Left ventricle myocardium inferior (tissue), 1 donor: ENCODE measurements at regions not wholly inside any gene's neighbourhood (a gene's known extent, or its start where the extent isn't known, plus 50 kb on each side); places are given as distances from the start of the nearest gene placed in this dataset.

ENCODE experiments used
- DNase-seq: peaks from one replicate; pipeline ENCODE4 v3.0.0-alpha.2; 2020
- H3K27ac ChIP-seq: fragments of 200-600 bp; replicated peaks from 2 replicates; pipeline ENCODE4 v1.8.0; 2021
- H3K27me3 ChIP-seq: fragments of 200-600 bp; 2 replicates; pipeline ENCODE4 v1.8.0; 2021; ENCODE audit warnings: low read depth
- H3K36me3 ChIP-seq: fragments of 200-600 bp; 2 replicates; pipeline ENCODE4 v1.8.0; 2021
- H3K4me1 ChIP-seq: fragments of 200-600 bp; 2 replicates; pipeline ENCODE4 v1.8.0; 2021
- H3K4me3 ChIP-seq: fragments of 200-600 bp; 2 replicates; pipeline ENCODE4 v1.8.0; 2021; ENCODE audit warnings: mild to moderate bottlenecking, moderate library complexity
- H3K9me3 ChIP-seq: fragments of 200-600 bp; replicated peaks from 2 replicates; pipeline ENCODE4 v1.8.0; 2021
- CTCF ChIP-seq: fragments of 200-600 bp; IDR thresholded peaks from 2 replicates; pipeline ENCODE4 v1.8.0; 2021; ENCODE audit warnings: antibody characterized with exemption, mild to moderate bottlenecking, borderline replicate concordance
- intact Hi-C: fragments of 100-400 bp; cut with micrococcal nuclease; formaldehyde crosslinking; loops from one replicate; pipeline ENCODE4 v1.11.0; 2022
- donor health status: DM: no; HTN: yes; CAD: no; lungs with severe emphysema.

- H3K4me1 ChIP-seq, result no peaks in the 10 kb centered on the region
- DNase-seq, result no peak
- H3K9me3 ChIP-seq, result peaks cover 7% of the 10 kb centered on the region
- H3K27ac ChIP-seq, result no peak overlapping the region
- H3K4me3 ChIP-seq, result no peak overlapping the region
- H3K27me3 ChIP-seq, result no peaks in the 10 kb centered on the region
- intact Hi-C loops, result no loop called here
- H3K36me3 ChIP-seq, result no peaks in the 10 kb centered on the region
- no peak for TF ChIP-seq CTCF
Observed at GRCh38 chr2:51718881-51719280, 686.9 kb upstream of the NRXN1 start.

GRCh38 chr2:51717312-51717711, 685.4 kb upstream of the NRXN1 start:
- Histone ChIP-seq H3K27me3 (no peaks in the 10 kb centered on the region), H3K9me3 (peaks cover 22% of the 10 kb centered on the region), H3K4me3 (no peak overlapping the region), H3K4me1 (no peaks in the 10 kb centered on the region), H3K27ac (no peak overlapping the region), H3K36me3 (no peaks in the 10 kb centered on the region)
- intact Hi-C loops, result no loop called here
- TF ChIP-seq CTCF, result no peak
- no peak for DNase-seq

- Histone ChIP-seq H3K27ac (no peak overlapping the region), H3K27me3 (no peaks in the 10 kb centered on the region), H3K9me3 (peaks cover 36% of the 10 kb centered on the region), H3K4me1 (no peaks in the 10 kb centered on the region), H3K4me3 (no peak overlapping the region), H3K36me3 (no peaks in the 10 kb centered on the region)
- TF ChIP-seq CTCF, result no peak
- no peak for DNase-seq
- intact Hi-C loops, result no loop called here
Observed at GRCh38 chr2:51711766-51712165, 679.8 kb upstream of the NRXN1 start.

- TF ChIP-seq CTCF, result no peak
- H3K27ac ChIP-seq, result no peak overlapping the region
- DNase-seq, result no peak
- no peaks in the 10 kb centered on the region for H3K4me1 ChIP-seq
- intact Hi-C loops, result no loop called here
- H3K9me3 ChIP-seq, result peaks cover 36% of the 10 kb centered on the region
- no peaks in the 10 kb centered on the region for H3K36me3 ChIP-seq
- H3K27me3 ChIP-seq, result no peaks in the 10 kb centered on the region
- H3K4me3 ChIP-seq, result no peak overlapping the region
Observed at GRCh38 chr2:51710222-51710621, 678.3 kb upstream of the NRXN1 start.

GRCh38 chr2:51707625-51708024, 675.7 kb upstream of the NRXN1 start:
- H3K9me3 ChIP-seq, result peaks cover 17% of the 10 kb centered on the region
- no peak for TF ChIP-seq CTCF
- no peak for DNase-seq

GRCh38 chr2:51706220-51706619, 674.3 kb upstream of the NRXN1 start:
- no peaks in the 10 kb centered on the region for H3K27me3 ChIP-seq
- no peak for TF ChIP-seq CTCF
- no peak overlapping the region for H3K4me3 ChIP-seq
- H3K27ac ChIP-seq, result no peak overlapping the region
- intact Hi-C loops, result no loop called here
- DNase-seq, result no peak
- peaks cover 3% of the 10 kb centered on the region for H3K9me3 ChIP-seq
- no peaks in the 10 kb centered on the region for H3K4me1 ChIP-seq
- H3K36me3 ChIP-seq, result no peaks in the 10 kb centered on the region

More at GRCh38 chr2:51707625-51708024, 675.7 kb upstream of the NRXN1 start:
- no peaks in the 10 kb centered on the region for H3K36me3 ChIP-seq
- no peak overlapping the region for H3K4me3 ChIP-seq
- intact Hi-C loops, result no loop called here
- no peaks in the 10 kb centered on the region for H3K4me1 ChIP-seq
- H3K27ac ChIP-seq, result no peak overlapping the region
- no peaks in the 10 kb centered on the region for H3K27me3 ChIP-seq
